ENCODE measurements at regions not wholly inside any gene's neighbourhood (a gene's known extent, or its start where the extent isn't known, plus 50 kb on each side); places are given as distances from the start of the nearest gene placed in this dataset.

- no peak for DNase-seq
These were observed 225.7 kb downstream of the GLI2 start for GRCh38 chr2:120961396-120961795.

GRCh38 chr2:120963997-120964705 is 228.5 kb downstream of the GLI2 start:
- DNase-seq = no peak

GRCh38 chr2:120964819-120965218 is 229.2 kb downstream of the GLI2 start:
- DNase-seq = no peak

GRCh38 chr2:120966510-120967254 is 231.0 kb downstream of the GLI2 start:
- DNase-seq = no peak

- no peak for DNase-seq
These were observed 232.8 kb downstream of the GLI2 start for GRCh38 chr2:120968307-120969015.

GRCh38 chr2:120969613-120970355 is 234.1 kb downstream of the GLI2 start:
- no peak for DNase-seq

GRCh38 chr2:120971866-120972265 is 236.2 kb downstream of the GLI2 start:
- DNase-seq = no peak

GRCh38 chr2:120972286-120972685 is 236.6 kb downstream of the GLI2 start:
- no peak for DNase-seq

GRCh38 chr2:120973196-120973595 is 237.5 kb downstream of the GLI2 start:
- no peak for DNase-seq

- no peak for DNase-seq
These were observed 239.3 kb downstream of the GLI2 start for GRCh38 chr2:120974950-120975349.

GRCh38 chr2:120976501-120977307 is 241.0 kb downstream of the GLI2 start:
- no peak for DNase-seq

GRCh38 chr2:120977582-120978358 is 242.1 kb downstream of the GLI2 start:
- no peak for DNase-seq

GRCh38 chr2:120978359-120979050 is 242.8 kb downstream of the GLI2 start:
- no peak for DNase-seq

- no peak for DNase-seq
These were observed 243.7 kb downstream of the GLI2 start for GRCh38 chr2:120979398-120979797.

- DNase-seq = no peak
These were observed 244.3 kb downstream of the GLI2 start for GRCh38 chr2:120979921-120980320.

- DNase-seq = no peak
These were observed 245.8 kb downstream of the GLI2 start for GRCh38 chr2:120981443-120981842.

- no peak for DNase-seq
These were observed 246.9 kb downstream of the GLI2 start for GRCh38 chr2:120982598-120982997.

GRCh38 chr2:120983344-120983743 is 247.7 kb downstream of the GLI2 start:
- DNase-seq = no peak

GRCh38 chr2:120984046-120984445 is 248.4 kb downstream of the GLI2 start:
- no peak for DNase-seq

GRCh38 chr2:120984452-120985173 is 248.9 kb downstream of the GLI2 start:
- no peak for DNase-seq
